ENCODE measurements at regions not wholly inside any gene's neighbourhood (a gene's known extent, or its start where the extent isn't known, plus 50 kb on each side); places are given as distances from the start of the nearest gene placed in this dataset.

DNA sequence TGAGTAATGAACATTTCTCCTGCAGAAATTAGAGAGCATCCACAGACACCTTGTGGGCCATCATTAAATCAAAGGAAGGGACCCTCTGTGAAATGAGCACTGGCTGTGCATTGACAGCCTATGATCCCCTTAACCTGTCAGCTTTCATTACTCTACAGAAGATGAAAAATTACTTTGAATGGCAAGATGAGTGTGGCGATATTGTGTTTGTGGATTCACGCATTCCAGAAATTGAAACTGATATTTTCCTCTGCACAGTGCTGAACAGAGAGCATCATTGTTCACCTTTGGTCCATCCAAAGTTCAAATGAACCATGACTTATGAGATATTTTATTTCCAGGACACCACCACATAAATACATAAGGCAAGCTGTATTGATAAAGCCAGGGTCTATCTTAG lies 374.8 kb upstream of the ANXA10 start:
- TF ChIP-seq POLR2A (IDR thresholded peaks at IDR 0.05; ENCODE audit: low read depth, low read length) (no peak), POLR2AphosphoS5 (IDR thresholded peaks at IDR 0.05; ENCODE audit: low read depth, low read length) (no peak)

All from GM12892 (cell line).